ENCODE measurements at regions not wholly inside any gene's neighbourhood (a gene's known extent, or its start where the extent isn't known, plus 50 kb on each side); places are given as distances from the start of the nearest gene placed in this dataset.

GRCh38 chr16:55055262-55055661, 124.6 kb downstream of the IRX5 start:
- TF ChIP-seq EZH2 (IDR thresholded peaks at IDR 0.05), result no peak
- no peak for TF ChIP-seq POLR2AphosphoS5 (IDR thresholded peaks at IDR 0.05; ENCODE audit: borderline replicate concordance, low read depth, low read length)
